ENCODE measurements at regions not wholly inside any gene's neighbourhood (a gene's known extent, or its start where the extent isn't known, plus 50 kb on each side); places are given as distances from the start of the nearest gene placed in this dataset.

- H3K4me3 ChIP-seq (ENCODE audit: low read depth, low read length) = no peak overlapping the region
- TF ChIP-seq CTCF (IDR thresholded peaks at IDR 0.05; ENCODE audit: borderline replicate concordance, insufficient read depth, low read depth, low read length) = no peak
These were observed 278.0 kb upstream of the BOD1L1 start for GRCh38 chr4:13905543-13905942.

DNA sequence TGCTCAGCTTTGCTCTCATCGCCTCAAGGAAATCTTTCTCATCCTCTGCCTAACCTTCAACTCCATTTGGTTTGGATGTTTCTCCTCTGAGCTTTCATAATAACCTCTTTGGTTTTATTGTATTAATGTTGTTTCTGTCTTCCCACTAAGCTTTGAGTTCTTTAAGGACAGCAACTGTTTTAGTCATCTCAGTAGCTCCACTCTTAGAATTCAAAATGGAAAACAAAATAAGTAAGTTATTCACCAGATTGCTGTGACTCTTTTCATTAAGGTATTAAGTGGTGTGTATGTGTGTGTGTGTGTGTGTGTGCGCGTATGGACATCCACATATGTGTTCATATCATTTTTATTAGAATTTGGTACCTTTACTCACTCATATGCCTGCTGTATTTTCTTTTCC is 279.2 kb upstream of the BOD1L1 start:
- TF ChIP-seq CTCF (IDR thresholded peaks at IDR 0.05; ENCODE audit: borderline replicate concordance, insufficient read depth, low read depth, low read length) = no peak
- no peak overlapping the region for H3K4me3 ChIP-seq (ENCODE audit: low read depth, low read length)

DNA sequence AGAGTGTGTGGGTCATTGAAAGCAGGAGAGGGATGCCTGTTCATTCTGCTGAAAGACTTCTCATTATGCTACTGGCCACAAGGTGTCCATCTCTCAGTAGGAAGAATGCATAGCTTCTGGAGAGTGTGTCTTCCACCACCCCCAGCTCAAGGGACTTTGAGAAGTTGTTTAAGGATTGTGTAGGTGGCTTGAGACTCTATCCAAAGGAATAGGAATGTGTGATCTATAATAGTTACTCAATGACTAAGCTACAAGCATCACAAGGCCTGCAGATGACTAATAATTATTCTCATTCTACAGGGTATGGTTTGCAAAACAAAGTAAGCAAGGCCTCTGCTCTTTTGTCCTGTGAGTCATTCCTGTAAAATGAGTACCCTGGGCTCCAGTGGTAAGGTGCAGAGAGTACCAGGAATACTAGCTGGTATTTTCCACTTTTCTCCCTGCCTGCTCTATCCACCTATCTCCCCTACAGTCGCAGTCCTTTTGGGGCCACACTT is 279.8 kb upstream of the BOD1L1 start:
- no peak for TF ChIP-seq CTCF (IDR thresholded peaks at IDR 0.05; ENCODE audit: borderline replicate concordance, insufficient read depth, low read depth, low read length)
- H3K4me3 ChIP-seq (ENCODE audit: low read depth, low read length) = no peak overlapping the region

- no peak overlapping the region for H3K4me3 ChIP-seq (ENCODE audit: low read depth, low read length)
- TF ChIP-seq CTCF (IDR thresholded peaks at IDR 0.05; ENCODE audit: borderline replicate concordance, insufficient read depth, low read depth, low read length) = no peak
These were observed 280.9 kb upstream of the BOD1L1 start for GRCh38 chr4:13908455-13908854.

DNA sequence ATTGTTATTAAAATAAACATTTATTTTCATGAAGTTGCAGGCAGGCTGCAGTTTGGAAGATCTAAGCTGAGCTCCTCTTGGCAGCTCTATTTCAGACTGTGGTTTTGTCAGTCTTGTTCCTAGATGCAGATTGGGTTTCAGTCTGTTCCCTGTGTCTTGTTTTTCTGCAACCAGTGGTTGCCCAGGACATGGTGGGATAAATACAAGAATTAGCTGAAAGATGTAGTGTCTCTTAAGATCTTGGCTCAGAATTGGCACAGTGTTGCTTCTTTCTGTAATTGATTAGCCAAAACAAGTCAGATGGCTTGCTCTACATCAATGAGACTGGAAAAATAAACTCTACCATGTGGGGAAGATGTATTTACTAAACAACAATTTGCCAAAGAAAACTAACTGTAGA is 283.0 kb upstream of the BOD1L1 start:
- no peak overlapping the region for H3K4me3 ChIP-seq (ENCODE audit: low read depth, low read length)
- no peak for TF ChIP-seq CTCF (IDR thresholded peaks at IDR 0.05; ENCODE audit: borderline replicate concordance, insufficient read depth, low read depth, low read length)

GRCh38 chr4:13911256-13911655 is 283.7 kb upstream of the BOD1L1 start:
- no peak overlapping the region for H3K4me3 ChIP-seq (ENCODE audit: low read depth, low read length)
- TF ChIP-seq CTCF (IDR thresholded peaks at IDR 0.05; ENCODE audit: borderline replicate concordance, insufficient read depth, low read depth, low read length) = no peak

DNA sequence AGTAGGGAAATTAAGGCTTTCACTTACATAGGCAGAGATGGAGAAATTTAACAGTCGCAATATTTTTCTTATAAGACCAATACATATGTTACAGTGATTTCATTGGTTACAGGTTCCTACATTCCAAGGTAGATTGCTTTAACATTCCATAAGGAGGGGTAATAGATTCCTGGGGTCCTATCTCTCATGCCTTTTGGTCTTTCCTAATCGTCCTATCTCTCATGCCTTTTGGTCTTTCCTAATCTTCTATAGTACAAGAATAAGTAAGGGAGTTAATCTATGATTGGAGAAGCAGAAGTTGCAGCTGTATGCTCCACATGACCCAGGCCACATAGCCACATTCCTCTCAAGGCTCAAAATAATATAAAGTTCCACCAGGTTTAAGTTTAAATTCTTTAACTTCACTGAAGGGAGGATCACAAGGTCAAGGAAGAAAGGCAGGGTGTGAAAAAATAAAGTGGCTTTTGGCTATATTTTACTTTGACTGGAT is 285.0 kb upstream of the BOD1L1 start:
- no peak overlapping the region for H3K4me3 ChIP-seq (ENCODE audit: low read depth, low read length)

More for the DNA sequence above, 285.0 kb upstream of the BOD1L1 start:
- TF ChIP-seq CTCF (IDR thresholded peaks at IDR 0.05; ENCODE audit: borderline replicate concordance, insufficient read depth, low read depth, low read length) = no peak

Measured in GM12875 (cell line).